ENCODE measurements at regions not wholly inside any gene's neighbourhood (a gene's known extent, or its start where the extent isn't known, plus 50 kb on each side); places are given as distances from the start of the nearest gene placed in this dataset.

GRCh38 chr6:169986848-169987498, 235.6 kb downstream of the ERMARD start:
- no peak overlapping the region for H2AFZ ChIP-seq (ENCODE audit: low read length)
- no peaks in the 10 kb centered on the region for H3K4me1 ChIP-seq (ENCODE audit: insufficient read depth, low read length)
- no peak for DNase-seq (ENCODE audit: insufficient read length, low spot score, missing footprints)
- H3K79me2 ChIP-seq (ENCODE audit: insufficient read depth, low read length) = no peaks in the 10 kb centered on the region
- H3K4me2 ChIP-seq (ENCODE audit: insufficient read depth, low read length) = no peak overlapping the region
- no peak for TF ChIP-seq CTCF (IDR thresholded peaks at IDR 0.05; ENCODE audit: extremely low read depth, low read depth, low read length)
- H4K20me1 ChIP-seq (ENCODE audit: insufficient read depth, low read length) = no peaks in the 10 kb centered on the region
- H3K27me3 ChIP-seq (ENCODE audit: insufficient read depth, low read length) = no peaks in the 10 kb centered on the region
- H3K27ac ChIP-seq (ENCODE audit: low read depth, low read length) = no peak overlapping the region
- peaks cover 4% of the 10 kb centered on the region for H3K9me3 ChIP-seq (ENCODE audit: low read depth, low read length)
- H3K4me3 ChIP-seq (ENCODE audit: insufficient read depth, low read length) = no peak overlapping the region
- no peaks in the 10 kb centered on the region for H3K36me3 ChIP-seq (ENCODE audit: insufficient read depth, low read length)

DNA sequence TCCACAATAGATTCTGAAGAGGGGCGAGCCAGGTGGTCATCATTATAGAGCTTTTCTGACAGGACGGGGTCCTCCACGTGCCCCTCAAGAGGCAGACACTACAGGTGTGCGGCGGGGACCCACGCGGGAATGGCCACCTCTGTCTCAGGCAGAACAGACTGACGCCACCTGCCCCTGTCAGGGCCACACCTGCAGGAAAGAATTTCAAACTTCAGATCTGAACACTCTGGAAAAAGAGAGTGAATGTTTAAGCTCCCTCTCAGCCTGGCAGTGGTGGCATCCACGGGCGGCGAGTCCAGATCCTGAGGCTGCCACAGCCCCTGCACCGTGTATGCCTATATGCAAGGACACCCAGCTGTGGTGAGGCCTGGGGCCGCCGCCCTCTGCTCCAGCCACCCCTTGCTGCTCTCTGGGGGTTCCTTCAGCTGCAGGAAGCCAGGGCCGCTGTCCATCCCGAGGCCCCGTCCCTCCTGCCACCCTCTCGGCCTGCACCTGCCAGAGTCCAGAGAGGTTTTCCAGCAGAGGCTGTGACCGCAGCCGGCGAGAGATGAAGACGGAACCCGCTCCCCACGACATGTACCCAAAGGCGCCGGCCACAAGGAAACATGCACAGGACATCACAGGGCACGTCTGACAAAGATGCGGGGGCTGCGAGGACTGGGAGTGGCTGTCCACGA, 234.9 kb downstream of the ERMARD start:
- TF ChIP-seq CTCF (IDR thresholded peaks at IDR 0.05; ENCODE audit: extremely low read depth, low read depth, low read length) = no peak
- Histone ChIP-seq H3K27me3 (ENCODE audit: insufficient read depth, low read length) (no peaks in the 10 kb centered on the region), H3K36me3 (ENCODE audit: insufficient read depth, low read length) (no peaks in the 10 kb centered on the region), H3K79me2 (ENCODE audit: insufficient read depth, low read length) (no peaks in the 10 kb centered on the region), H4K20me1 (ENCODE audit: insufficient read depth, low read length) (no peaks in the 10 kb centered on the region), H3K4me1 (ENCODE audit: insufficient read depth, low read length) (no peaks in the 10 kb centered on the region), H3K4me3 (ENCODE audit: insufficient read depth, low read length) (no peak overlapping the region), H2AFZ (ENCODE audit: low read length) (no peak overlapping the region), H3K27ac (ENCODE audit: low read depth, low read length) (no peak overlapping the region), H3K4me2 (ENCODE audit: insufficient read depth, low read length) (no peak overlapping the region), H3K9me3 (ENCODE audit: low read depth, low read length) (peaks cover 4% of the 10 kb centered on the region)
- DNase-seq (ENCODE audit: insufficient read length, low spot score, missing footprints) = no peak

DNA sequence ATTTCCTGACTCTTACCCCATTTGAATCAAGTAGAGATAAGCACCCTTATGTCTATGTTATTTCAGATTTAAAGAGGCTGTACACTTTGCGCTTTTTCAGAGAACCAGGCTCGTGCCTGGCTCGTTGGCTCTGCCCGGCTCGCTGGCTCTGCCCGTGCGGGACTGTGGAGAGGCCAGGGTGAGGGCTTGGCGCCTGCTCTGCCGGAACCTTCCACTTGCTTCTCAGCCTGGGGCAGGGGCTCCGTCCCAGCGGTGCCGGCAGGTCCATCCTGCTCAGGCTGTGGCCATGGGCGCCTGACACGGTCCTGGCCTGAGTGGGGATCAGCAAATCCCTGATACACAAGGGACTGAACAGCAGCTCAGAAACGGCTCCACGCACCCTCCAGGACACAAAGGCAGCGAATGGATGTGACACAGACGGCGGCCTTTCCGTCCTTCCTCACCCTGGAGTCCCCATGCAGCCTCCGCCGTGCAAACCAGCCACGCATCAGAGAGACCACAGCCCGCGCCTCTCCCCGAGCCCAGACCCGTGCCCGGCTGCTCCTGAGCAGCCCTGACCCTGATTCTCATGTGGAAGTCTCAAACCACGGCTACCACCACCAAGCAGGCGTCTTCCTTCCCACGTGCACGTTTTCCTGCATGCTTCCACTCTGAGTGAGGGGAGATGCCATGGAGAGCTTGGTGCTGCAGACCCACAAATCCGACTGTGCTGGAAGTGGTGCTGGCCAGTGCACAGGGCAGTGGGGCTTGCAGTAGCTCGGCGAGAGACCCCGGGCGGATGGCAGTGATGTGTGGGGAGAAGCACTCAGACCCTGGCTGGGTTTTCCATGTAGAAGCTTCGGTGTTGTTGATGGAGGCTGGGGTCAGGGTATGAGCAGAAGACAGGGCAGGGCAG, 233.9 kb downstream of the ERMARD start:
- no peaks in the 10 kb centered on the region for H3K4me1 ChIP-seq (ENCODE audit: insufficient read depth, low read length)
- DNase-seq (ENCODE audit: insufficient read length, low spot score, missing footprints) = no peak
- no peak overlapping the region for H3K27ac ChIP-seq (ENCODE audit: low read depth, low read length)
- no peak overlapping the region for H3K4me2 ChIP-seq (ENCODE audit: insufficient read depth, low read length)
- no peak overlapping the region for H3K4me3 ChIP-seq (ENCODE audit: insufficient read depth, low read length)
- H3K9me3 ChIP-seq (ENCODE audit: low read depth, low read length) = peaks cover 4% of the 10 kb centered on the region
- H3K36me3 ChIP-seq (ENCODE audit: insufficient read depth, low read length) = no peaks in the 10 kb centered on the region
- no peaks in the 10 kb centered on the region for H3K79me2 ChIP-seq (ENCODE audit: insufficient read depth, low read length)
- no peaks in the 10 kb centered on the region for H4K20me1 ChIP-seq (ENCODE audit: insufficient read depth, low read length)
- TF ChIP-seq CTCF (IDR thresholded peaks at IDR 0.05; ENCODE audit: extremely low read depth, low read depth, low read length) = no peak
- no peaks in the 10 kb centered on the region for H3K27me3 ChIP-seq (ENCODE audit: insufficient read depth, low read length)
- H2AFZ ChIP-seq (ENCODE audit: low read length) = no peak overlapping the region

All from osteoblast (primary cell).